Stimulated activated memory B cell treated with anti-CD40 and anti-IgM and Interleukin-4, amounts not matched to agents 10 μg/mL and 1 μg/mL and 100 μg/mL, for 72 hours (primary cell): ENCODE measurements at regions not wholly inside any gene's neighbourhood (a gene's known extent, or its start where the extent isn't known, plus 50 kb on each side); places are given as distances from the start of the nearest gene placed in this dataset.

ENCODE experiments used
- ATAC-seq: fragments of 150-1000 bp; cut with Tn5 transposase; 2 replicates; pipeline ENCODE4 v1.10.0; 2021
- H3K27ac Mint-ChIP-seq: one replicate; pipeline ENCODE4 v1.8.0; 2022; ENCODE audit warnings: mild to moderate bottlenecking, mixed read lengths
- H3K27me3 Mint-ChIP-seq: one replicate; pipeline ENCODE4 v1.8.0; 2022; ENCODE audit warnings: mixed read lengths
- H3K36me3 Mint-ChIP-seq: one replicate; pipeline ENCODE4 v1.8.0; 2022; ENCODE audit warnings: mixed read lengths
- H3K4me1 Mint-ChIP-seq: one replicate; pipeline ENCODE4 v1.8.0; 2022; ENCODE audit warnings: mixed read lengths
- H3K4me3 Mint-ChIP-seq: one replicate; pipeline ENCODE4 v1.8.0; 2022; ENCODE audit warnings: mild to moderate bottlenecking, moderate library complexity, mixed read lengths
- H3K9me3 Mint-ChIP-seq: one replicate; pipeline ENCODE4 v1.8.0; 2022; ENCODE audit warnings: mixed read lengths

DNA sequence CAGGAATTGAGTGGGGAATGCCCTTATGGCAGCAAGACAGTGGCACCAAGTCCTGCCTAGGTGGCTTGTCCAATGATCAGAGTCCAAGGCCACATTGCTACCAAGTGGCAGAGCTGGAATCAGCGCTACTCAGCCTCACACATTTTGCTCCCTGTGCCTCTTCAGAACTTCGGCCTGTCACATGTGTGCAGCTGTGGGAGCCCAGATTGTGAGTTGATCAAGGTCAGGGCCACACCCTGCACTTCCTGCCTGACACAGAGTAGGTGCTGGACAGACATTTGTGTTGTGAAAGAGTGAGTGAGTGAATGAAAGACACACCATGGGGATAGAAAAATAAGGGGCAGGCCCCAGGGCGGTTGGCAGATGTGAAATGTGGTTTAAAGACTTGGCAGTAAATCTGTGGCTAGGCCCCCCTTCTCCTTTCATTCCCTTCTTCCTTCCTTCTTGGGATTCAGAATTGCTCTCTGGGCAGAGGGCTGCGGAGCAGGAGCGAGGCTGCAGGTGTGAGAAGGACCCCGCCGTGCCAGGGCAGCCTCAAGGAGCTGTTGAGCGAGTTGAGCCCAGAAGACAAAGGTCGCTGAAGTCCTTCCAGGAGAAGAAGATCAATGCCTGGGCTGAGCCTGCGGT is 83.5 kb downstream of the SLC25A47 start:
- ATAC-seq: peak; percentile 34
- Mint-ChIP-seq H3K9me3 (no peaks in the 10 kb centered on the region), H3K27ac (no peak overlapping the region), H3K4me1 (peaks cover 19% of the 10 kb centered on the region), H3K36me3 (no peaks in the 10 kb centered on the region), H3K27me3 (no peaks in the 10 kb centered on the region), H3K4me3 (no peak overlapping the region)

DNA sequence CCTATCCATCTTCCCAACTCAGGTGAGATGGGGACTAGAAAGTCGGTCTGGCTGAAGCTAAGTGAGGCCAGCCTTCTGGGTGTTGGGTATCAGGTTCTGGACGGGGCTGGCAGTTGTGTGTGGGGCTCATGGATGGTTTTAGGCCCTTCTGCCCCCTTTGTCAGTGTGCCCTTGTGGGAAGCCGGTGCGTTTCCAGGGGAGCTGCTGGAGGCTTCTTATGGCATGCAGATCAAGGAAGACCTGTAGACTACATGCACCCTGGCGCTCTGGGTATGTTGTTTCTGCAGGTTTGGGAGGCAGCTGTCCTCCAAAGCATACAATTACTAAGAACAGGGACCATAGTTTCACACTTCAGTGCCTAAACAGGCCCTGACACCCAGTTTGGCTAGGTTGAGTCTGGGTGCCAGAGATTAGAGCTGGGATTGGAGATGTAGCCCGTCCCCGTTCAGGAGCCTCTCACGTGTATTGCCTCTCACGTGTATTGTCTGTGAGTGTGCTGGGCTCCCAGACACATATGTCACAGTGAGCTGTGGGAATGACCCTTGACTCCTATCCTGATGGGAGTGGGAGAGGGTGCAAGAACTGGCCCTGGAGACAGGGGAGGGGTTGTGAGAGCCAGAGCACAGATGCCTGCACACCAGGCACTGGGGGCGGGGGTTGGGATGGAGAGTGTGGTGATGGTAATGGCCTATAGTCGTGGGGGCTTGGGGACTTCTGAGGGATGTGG is 84.4 kb downstream of the SLC25A47 start:
- H3K4me1 Mint-ChIP-seq: peaks cover 19% of the 10 kb centered on the region
- no peak overlapping the region for H3K4me3 Mint-ChIP-seq
- no peaks in the 10 kb centered on the region for H3K36me3 Mint-ChIP-seq
- H3K27ac Mint-ChIP-seq: no peak overlapping the region
- H3K27me3 Mint-ChIP-seq: no peaks in the 10 kb centered on the region
- H3K9me3 Mint-ChIP-seq: no peaks in the 10 kb centered on the region
- ATAC-seq: no peak

DNA sequence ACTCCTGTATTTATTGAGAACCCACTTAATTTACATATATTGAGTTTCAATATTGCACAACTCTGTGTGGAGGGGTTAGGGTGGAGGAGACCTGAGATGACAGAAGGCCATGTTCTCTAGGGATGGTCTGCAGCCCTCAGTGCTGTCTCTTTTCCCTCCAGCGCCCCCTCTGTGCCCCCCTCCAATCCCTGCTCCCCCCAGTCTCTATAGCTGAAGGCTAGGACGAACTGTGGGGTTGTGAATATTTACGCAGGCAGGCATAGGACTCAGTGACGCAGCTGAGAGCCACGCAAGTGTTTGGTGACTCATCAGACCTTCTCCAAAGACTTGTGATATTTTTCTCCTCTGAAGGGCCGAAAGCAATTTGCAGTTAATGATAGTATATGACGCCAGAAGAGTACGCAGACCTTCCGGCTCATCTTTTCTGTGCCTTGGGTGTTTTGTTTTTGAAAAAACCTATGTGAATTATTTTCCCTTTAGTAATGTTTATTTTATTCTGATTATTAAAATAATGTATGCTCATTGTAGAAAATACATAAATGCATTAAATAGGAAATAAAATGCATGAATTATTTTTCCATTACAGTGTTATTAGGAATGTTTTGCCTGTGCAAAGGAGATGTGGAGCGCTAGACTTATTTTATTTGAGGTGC is 85.3 kb downstream of the SLC25A47 start:
- Mint-ChIP-seq H3K36me3 (no peaks in the 10 kb centered on the region), H3K4me1 (peaks cover 19% of the 10 kb centered on the region), H3K27ac (no peak overlapping the region), H3K9me3 (no peaks in the 10 kb centered on the region), H3K4me3 (no peak overlapping the region), H3K27me3 (no peaks in the 10 kb centered on the region)
- no peak for ATAC-seq

DNA sequence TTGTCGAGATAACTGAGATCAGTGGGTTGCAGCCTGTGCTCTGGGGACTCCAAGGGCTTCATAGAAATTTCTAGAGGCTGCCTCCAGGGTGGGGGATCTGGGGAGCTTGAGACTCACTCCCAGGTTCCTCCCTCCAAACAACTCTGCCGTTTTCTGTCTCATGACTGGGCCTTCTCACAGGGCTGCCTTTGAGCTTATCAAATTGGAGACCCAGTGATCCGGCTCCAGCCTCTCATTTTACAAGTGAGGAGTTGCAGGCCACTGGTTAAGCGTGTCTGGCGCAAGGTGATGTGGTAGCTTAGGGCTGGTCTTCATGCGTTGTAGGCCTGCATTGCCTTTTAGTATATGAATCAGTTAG is 85.8 kb downstream of the SLC25A47 start:
- ATAC-seq: no peak
- H3K27ac Mint-ChIP-seq: no peak overlapping the region
- peaks cover 19% of the 10 kb centered on the region for H3K4me1 Mint-ChIP-seq
- no peak overlapping the region for H3K4me3 Mint-ChIP-seq
- H3K27me3 Mint-ChIP-seq: no peaks in the 10 kb centered on the region
- no peaks in the 10 kb centered on the region for H3K36me3 Mint-ChIP-seq
- H3K9me3 Mint-ChIP-seq: no peaks in the 10 kb centered on the region

DNA sequence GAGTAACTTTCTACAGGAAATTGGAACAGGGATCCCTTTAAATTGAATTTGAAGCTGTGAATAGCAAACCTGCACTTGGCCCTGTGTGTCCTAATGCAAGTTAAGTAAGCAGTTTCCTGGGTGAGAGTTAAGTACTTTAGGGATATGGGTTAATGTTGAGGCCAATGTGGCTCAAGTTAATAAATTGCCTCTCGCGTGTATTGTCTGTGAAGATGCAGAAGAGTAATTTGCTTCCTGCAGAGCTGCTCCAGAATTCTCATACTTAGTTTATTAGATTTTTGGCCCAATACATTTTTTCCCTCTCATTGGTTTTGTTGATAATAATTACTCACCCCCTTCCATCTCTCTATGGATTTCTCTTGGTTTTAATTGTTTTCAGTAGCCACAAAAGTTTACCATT is 86.5 kb downstream of the SLC25A47 start:
- no peaks in the 10 kb centered on the region for H3K9me3 Mint-ChIP-seq
- H3K27ac Mint-ChIP-seq: no peak overlapping the region

DNA sequence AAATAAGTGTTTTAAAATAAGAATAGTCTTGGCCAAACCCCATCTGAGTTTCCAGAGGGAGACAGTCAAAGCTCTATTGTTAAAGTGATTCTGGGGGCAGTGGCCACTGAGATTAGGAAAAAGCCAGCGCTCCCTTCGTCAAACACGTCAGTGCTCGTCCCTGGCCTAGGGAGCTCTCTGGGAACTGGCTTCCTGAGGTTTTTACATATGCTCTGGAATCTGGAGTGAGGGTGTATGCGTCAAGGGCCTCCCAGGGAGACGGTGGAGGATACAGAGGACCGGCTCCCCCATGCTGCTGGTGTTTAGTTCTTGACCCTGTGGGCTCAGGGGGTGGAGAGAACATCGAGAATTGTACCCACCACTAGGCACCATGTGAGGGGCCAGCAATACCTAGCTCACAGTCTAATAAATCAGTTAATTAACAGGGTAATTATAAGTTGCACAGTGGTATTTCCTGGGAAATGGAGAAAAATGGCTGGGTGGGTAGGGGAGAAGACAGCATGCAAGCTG is 87.0 kb downstream of the SLC25A47 start:
- Mint-ChIP-seq H3K27me3 (no peaks in the 10 kb centered on the region), H3K9me3 (no peaks in the 10 kb centered on the region), H3K27ac (no peak overlapping the region), H3K4me1 (peaks cover 19% of the 10 kb centered on the region), H3K36me3 (no peaks in the 10 kb centered on the region), H3K4me3 (no peak overlapping the region)
- no peak for ATAC-seq

More for the DNA sequence above, 86.5 kb downstream of the SLC25A47 start:
- no peak overlapping the region for H3K4me3 Mint-ChIP-seq
- ATAC-seq: no peak
- H3K4me1 Mint-ChIP-seq: peaks cover 19% of the 10 kb centered on the region
- H3K27me3 Mint-ChIP-seq: no peaks in the 10 kb centered on the region
- no peaks in the 10 kb centered on the region for H3K36me3 Mint-ChIP-seq

DNA sequence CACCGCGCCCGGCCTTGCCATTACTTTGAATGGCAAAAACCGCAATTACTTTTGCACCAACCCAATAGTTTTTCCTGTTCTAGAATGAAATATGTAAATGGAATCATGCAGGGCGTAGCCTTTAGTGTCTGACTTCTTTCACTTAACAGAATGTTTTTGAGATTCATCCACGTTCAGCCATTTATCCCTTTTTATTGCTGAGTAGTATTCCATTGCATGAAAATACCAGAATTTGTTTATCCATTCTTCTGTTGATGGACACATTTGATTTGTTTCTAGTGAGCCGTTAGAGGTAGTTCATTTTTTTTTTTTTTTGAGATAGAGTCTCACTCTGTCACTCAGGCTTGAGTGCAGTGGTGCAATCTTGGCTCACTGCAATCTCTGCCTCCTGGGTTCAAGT is 90.6 kb downstream of the SLC25A47 start:
- Mint-ChIP-seq H3K27ac (no peak overlapping the region), H3K4me3 (no peak overlapping the region), H3K36me3 (no peaks in the 10 kb centered on the region), H3K27me3 (no peaks in the 10 kb centered on the region), H3K9me3 (no peaks in the 10 kb centered on the region), H3K4me1 (no peaks in the 10 kb centered on the region)
- no peak for ATAC-seq

DNA sequence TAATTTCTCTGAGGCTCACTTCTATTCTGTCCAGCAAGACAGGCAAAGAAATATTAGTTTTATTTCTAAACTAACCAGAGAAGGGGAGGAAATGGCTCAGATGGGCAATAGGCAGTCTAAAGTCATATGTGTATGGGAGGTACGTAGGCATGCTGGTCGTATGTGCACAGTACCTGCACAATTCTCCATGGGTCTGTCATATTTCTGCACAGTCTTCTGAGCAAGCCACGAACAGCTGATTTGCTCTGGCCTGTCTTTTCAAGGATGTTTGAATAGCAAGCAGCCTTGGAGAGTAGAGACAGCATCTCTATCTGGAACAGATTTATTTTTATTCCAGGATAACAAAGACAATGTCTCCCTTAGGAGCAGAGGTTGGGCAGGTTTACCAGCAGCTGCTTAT is 92.1 kb downstream of the SLC25A47 start:
- peaks cover 11% of the 10 kb centered on the region for H3K4me1 Mint-ChIP-seq
- peaks cover 6% of the 10 kb centered on the region for H3K36me3 Mint-ChIP-seq
- H3K4me3 Mint-ChIP-seq: no peak overlapping the region
- H3K27me3 Mint-ChIP-seq: no peaks in the 10 kb centered on the region
- ATAC-seq: no peak
- peaks cover 3% of the 10 kb centered on the region for H3K9me3 Mint-ChIP-seq
- H3K27ac Mint-ChIP-seq: no peak overlapping the region

DNA sequence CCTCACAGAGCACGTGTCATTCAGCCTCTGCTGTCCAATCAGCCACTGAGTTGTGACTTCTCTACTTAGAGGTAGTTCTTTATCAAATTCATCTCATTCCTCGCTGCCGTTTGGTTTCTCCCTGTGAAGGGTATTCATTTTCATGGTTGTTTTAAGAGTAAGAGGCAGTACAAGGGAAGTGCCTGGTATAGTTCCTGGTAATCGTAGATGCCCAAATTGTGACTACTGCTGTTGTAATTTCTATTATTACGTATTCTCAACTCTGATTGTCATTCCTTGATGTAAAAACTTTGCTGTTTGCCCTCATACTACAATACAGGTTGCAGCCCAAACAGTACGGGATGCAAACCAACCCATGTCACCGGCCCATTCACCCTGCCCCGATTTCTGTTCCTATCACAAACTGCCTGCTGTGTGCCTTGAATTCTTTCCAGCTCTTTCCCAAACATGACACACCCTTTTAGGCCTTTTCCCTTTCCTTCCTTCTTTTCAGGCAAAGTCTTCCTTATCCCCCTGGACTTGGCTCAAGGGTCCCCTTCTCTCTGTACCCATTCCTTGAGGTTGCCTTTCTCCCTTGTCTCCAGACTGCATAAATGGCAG is 93.0 kb downstream of the SLC25A47 start:
- no peak for ATAC-seq
- Mint-ChIP-seq H3K4me1 (peaks cover 15% of the 10 kb centered on the region), H3K27me3 (no peaks in the 10 kb centered on the region), H3K36me3 (peaks cover 6% of the 10 kb centered on the region), H3K4me3 (no peak overlapping the region), H3K27ac (peak overlapping the region; percentile 26), H3K9me3 (peaks cover 3% of the 10 kb centered on the region)

DNA sequence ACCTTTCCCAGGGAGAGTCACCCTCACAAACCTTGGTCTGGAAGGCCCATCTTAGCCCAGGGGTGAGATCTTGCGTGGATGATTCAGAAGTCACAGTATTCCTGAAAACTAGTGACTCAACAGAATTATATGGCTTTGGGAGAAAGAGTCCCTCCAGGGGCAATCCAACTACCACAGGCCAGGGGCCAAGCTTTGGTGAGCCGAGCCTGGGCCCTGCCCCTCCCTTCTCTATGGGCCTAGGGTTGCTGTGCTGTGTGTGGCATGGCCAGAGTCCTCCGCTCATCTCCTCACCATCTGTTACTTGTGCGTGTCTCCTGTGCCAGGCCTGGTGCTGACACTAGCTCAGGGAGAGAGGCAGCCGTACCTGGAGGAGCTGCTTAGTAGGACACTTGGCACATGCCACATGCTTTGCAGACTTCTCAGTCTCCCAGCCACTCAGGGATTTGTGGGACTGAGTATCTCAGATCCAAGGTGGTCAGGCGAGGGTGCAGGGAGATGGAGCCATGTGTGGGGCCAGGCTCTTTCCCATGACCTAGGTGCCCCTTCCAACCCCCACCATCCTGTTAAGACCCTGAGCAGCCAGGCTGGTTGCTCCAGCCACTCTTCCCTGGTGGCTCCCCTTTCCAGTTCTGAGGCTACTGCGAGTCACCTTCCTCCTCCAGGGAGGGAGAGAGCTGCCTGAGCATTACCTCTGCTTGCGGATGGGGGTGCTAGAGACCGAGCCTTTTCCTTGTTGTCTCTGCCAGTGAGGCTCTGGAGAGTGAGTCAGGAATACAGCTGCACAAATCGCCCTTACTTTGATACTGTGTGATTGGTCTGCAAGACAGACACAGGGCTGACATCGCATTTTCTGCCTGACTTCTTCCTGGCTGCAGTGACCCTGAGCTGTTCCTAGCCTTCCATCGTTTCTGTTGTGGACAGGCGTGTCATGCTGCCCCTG is 94.1 kb downstream of the SLC25A47 start:
- ATAC-seq: no peak
- H3K4me1 Mint-ChIP-seq: peaks cover 15% of the 10 kb centered on the region
- no peak overlapping the region for H3K4me3 Mint-ChIP-seq
- H3K27ac Mint-ChIP-seq: peak overlapping the region; percentile 26
- H3K36me3 Mint-ChIP-seq: peaks cover 6% of the 10 kb centered on the region
- H3K27me3 Mint-ChIP-seq: no peaks in the 10 kb centered on the region
- H3K9me3 Mint-ChIP-seq: peaks cover 3% of the 10 kb centered on the region

DNA sequence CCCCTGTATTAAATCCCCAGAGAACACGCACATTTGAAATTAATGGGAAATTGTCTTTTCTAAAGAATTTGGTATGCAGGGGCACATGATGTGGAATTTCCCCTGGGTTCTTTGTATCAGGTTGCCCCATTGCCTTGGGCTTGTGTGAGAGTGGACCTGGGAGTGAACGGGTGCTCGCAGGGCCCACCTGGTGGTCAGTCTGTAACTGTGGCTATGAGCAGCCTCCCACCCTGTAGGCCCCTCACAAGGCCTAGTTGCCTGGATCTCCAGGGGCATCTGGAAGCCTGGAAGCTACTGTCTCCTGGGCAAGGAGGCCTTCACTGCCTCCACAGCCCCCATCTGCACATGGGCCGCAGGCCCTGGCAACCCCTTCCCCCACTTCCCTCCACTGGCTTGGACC is 96.7 kb downstream of the SLC25A47 start:
- H3K4me1 Mint-ChIP-seq: peaks cover 18% of the 10 kb centered on the region
- no peaks in the 10 kb centered on the region for H3K27me3 Mint-ChIP-seq
- H3K9me3 Mint-ChIP-seq: peaks cover 3% of the 10 kb centered on the region
- H3K4me3 Mint-ChIP-seq: no peak overlapping the region
- no peak overlapping the region for H3K27ac Mint-ChIP-seq
- H3K36me3 Mint-ChIP-seq: peaks cover 6% of the 10 kb centered on the region
- no peak for ATAC-seq

DNA sequence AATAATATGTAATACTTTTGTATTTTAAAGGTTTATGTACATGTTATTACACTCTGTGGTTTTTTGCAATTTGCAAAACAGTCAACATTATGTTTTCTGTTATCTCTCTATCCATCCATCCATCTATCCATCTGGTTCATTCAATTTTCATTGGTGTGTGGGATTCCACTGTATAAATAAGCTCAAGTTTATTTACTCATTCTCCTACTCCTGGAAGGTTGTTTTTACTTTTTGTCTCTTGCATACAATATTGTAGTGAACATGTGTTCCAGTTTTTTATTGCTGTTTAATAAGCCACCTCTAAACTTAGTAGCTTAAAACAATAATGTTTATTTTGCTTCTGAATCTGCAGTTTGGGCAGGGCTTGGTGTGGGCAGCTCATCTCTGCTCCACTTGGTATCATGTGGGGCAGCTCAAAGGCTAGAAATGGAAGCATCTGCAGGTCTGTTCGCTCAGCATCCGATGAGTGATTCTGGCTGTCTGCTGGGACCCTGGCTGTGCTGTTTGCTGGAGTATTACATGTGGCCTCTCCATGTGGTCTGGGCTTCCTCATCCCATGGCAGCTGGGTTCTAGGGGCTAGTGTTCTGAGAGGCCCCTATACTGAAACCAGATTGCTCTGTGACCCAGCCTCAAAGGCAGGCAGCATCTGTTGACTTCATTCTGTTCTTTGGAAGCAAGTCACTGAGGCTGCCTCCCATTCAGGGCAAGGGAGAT is 98.8 kb downstream of the SLC25A47 start:
- H3K4me3 Mint-ChIP-seq: no peak overlapping the region
- H3K36me3 Mint-ChIP-seq: peaks cover 6% of the 10 kb centered on the region
- peaks cover 3% of the 10 kb centered on the region for H3K9me3 Mint-ChIP-seq
- H3K27me3 Mint-ChIP-seq: no peaks in the 10 kb centered on the region
- peaks cover 21% of the 10 kb centered on the region for H3K4me1 Mint-ChIP-seq
- no peak overlapping the region for H3K27ac Mint-ChIP-seq
- no peak for ATAC-seq

DNA sequence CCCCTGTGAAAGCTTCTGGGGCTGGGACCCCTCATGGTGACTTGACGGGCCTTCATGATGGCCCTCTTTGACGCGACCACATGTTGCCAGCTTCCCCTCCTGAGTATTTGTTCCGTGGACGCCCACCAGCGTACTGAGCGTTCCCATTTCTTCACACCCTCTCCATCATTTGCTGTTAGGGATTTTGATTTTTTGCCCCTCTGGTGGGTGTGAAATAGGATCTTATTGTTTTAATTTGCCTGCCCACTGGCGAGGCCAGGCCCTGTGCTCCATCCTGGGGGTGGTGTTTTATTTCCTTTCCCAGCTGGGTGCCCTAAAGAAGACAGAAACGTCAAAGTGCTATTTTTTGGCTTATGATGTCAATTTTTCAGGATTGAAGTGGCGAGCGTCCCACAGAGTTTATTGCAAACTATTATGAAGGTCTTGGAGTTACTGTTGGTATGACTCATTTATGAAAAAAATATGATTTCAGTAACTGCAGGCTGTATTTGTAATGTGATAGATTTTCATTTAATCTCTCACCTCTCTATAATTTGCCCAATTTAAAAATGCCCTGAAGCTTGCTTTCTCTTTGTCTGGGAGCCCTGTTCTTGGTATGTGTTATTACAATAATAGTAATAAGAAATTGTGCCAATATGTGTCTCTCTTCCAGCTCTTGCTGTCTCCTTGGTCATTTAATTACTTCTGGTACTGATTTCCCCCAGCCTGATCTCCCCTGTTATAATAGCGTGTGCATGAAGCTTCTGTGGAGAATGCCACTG is 99.6 kb downstream of the SLC25A47 start:
- Mint-ChIP-seq H3K36me3 (peaks cover 6% of the 10 kb centered on the region), H3K4me1 (peaks cover 21% of the 10 kb centered on the region), H3K4me3 (no peak overlapping the region), H3K27ac (no peak overlapping the region), H3K27me3 (no peaks in the 10 kb centered on the region), H3K9me3 (peaks cover 3% of the 10 kb centered on the region)
- no peak for ATAC-seq
